H9 (cell line): ENCODE measurements at regions not wholly inside any gene's neighbourhood (a gene's known extent, or its start where the extent isn't known, plus 50 kb on each side); places are given as distances from the start of the nearest gene placed in this dataset.

Experiments used
- DNase-seq: peaks from one replicate; pipeline ENCODE4 v3.0.0-alpha.2; 2017
- H2AFZ ChIP-seq: one replicate; pipeline ENCODE4 v1.6.1; 2013; ENCODE audit warnings: mild to moderate bottlenecking, low read length, control low read depth, moderate library complexity
- H2AK5ac ChIP-seq: 2 replicates; pipeline ENCODE4 v1.6.1; 2013; ENCODE audit warnings: low read length, control low read depth, mixed read lengths; ENCODE audit not compliant: insufficient read length
- H2BK120ac ChIP-seq: one replicate; pipeline ENCODE4 v1.6.1; 2013; ENCODE audit warnings: low read depth, mild to moderate bottlenecking, low read length, control low read depth, inconsistent platforms; ENCODE audit not compliant: poor library complexity, severe bottlenecking
- H2BK12ac ChIP-seq: 2 replicates; pipeline ENCODE4 v1.6.1; 2013; ENCODE audit warnings: low read length, control low read depth, mixed read lengths, low read depth; ENCODE audit not compliant: insufficient read length
- H2BK15ac ChIP-seq: 2 replicates; pipeline ENCODE4 v1.6.1; 2013; ENCODE audit warnings: low read depth, low read length, control low read depth
- H2BK20ac ChIP-seq: one replicate; pipeline ENCODE4 v1.6.1; 2013; ENCODE audit warnings: low read depth, mild to moderate bottlenecking, low read length, control low read depth, inconsistent platforms; ENCODE audit not compliant: poor library complexity, severe bottlenecking
- H2BK5ac ChIP-seq: 2 replicates; pipeline ENCODE4 v1.6.1; 2013; ENCODE audit warnings: low read length, control low read depth, mixed read lengths; ENCODE audit not compliant: insufficient read length
- H3K14ac ChIP-seq: 2 replicates; pipeline ENCODE4 v1.6.1; 2013; ENCODE audit warnings: low read length, control low read depth; ENCODE audit not compliant: insufficient read depth
- H3K18ac ChIP-seq: 2 replicates; pipeline ENCODE4 v1.6.1; 2013; ENCODE audit warnings: low read depth, mild to moderate bottlenecking, mixed read lengths, low read length, control low read depth; ENCODE audit not compliant: insufficient read length
- H3K23ac ChIP-seq: 2 replicates; pipeline ENCODE4 v1.6.1; 2013; ENCODE audit warnings: low read length, control low read depth, mixed read lengths, low read depth; ENCODE audit not compliant: insufficient read length
- H3K23me2 ChIP-seq: 2 replicates; pipeline ENCODE4 v1.6.1; 2013; ENCODE audit warnings: low read depth, mild to moderate bottlenecking, mixed read lengths, low read length, control low read depth; ENCODE audit not compliant: insufficient read length, poor library complexity, severe bottlenecking
- H3K27ac ChIP-seq: 2 replicates; pipeline ENCODE4 v1.5.1; 2013; ENCODE audit warnings: low read length, control low read depth, mixed read lengths, low read depth; ENCODE audit not compliant: insufficient read length
- H3K27me3 ChIP-seq: 2 replicates; pipeline ENCODE4 v1.6.1; 2013; ENCODE audit warnings: low read length, control low read depth, inconsistent platforms; ENCODE audit not compliant: insufficient read depth
- H3K4ac ChIP-seq: 2 replicates; pipeline ENCODE4 v1.6.1; 2013; ENCODE audit warnings: low read depth, mild to moderate bottlenecking, control low read depth, inconsistent platforms, low read length, moderate library complexity
- H3K4me1 ChIP-seq: 2 replicates; pipeline ENCODE4 v1.6.1; 2013; ENCODE audit warnings: low read length, control low read depth, inconsistent platforms; ENCODE audit not compliant: insufficient read depth
- H3K4me2 ChIP-seq: 2 replicates; pipeline ENCODE4 v1.6.1; 2013; ENCODE audit warnings: low read length, control low read depth, mixed read lengths; ENCODE audit not compliant: insufficient read length, insufficient read depth
- H3K56ac ChIP-seq: 2 replicates; pipeline ENCODE4 v1.6.1; 2013; ENCODE audit warnings: low read depth, mild to moderate bottlenecking, mixed read lengths, low read length, control low read depth; ENCODE audit not compliant: insufficient read length
- H3K79me1 ChIP-seq: 2 replicates; pipeline ENCODE4 v1.6.1; 2013; ENCODE audit warnings: low read depth, mild to moderate bottlenecking, moderate library complexity, low read length, control low read depth, inconsistent platforms; ENCODE audit not compliant: insufficient read depth, poor library complexity, severe bottlenecking
- H3K79me2 ChIP-seq: 2 replicates; pipeline ENCODE4 v1.6.1; 2013; ENCODE audit warnings: low read length, control low read depth, inconsistent platforms; ENCODE audit not compliant: insufficient read depth
- H3K9ac ChIP-seq: 2 replicates; pipeline ENCODE4 v1.6.1; 2013; ENCODE audit warnings: low read length, control low read depth, mixed read lengths; ENCODE audit not compliant: insufficient read length; ENCODE audit errors: extremely low read depth
- H3K9me3 ChIP-seq: one replicate; pipeline ENCODE4 v1.6.1; 2013; ENCODE audit warnings: low read depth, low read length, inconsistent platforms; ENCODE audit not compliant: control insufficient read depth
- H3T11ph ChIP-seq: one replicate; pipeline ENCODE4 v1.6.1; 2013; ENCODE audit warnings: mild to moderate bottlenecking, low read length, control low read depth, inconsistent platforms
- H4K20me1 ChIP-seq: one replicate; pipeline ENCODE4 v1.6.1; 2013; ENCODE audit not compliant: control insufficient read depth, insufficient read length, insufficient read depth
- H4K5ac ChIP-seq: 2 replicates; pipeline ENCODE4 v1.6.1; 2013; ENCODE audit warnings: low read depth, mild to moderate bottlenecking, mixed read lengths, low read length, control low read depth; ENCODE audit not compliant: insufficient read length
- H4K8ac ChIP-seq: replicated peaks from 2 replicates; pipeline ENCODE4 v1.6.1; 2013; ENCODE audit warnings: low read length, control low read depth, mixed read lengths, low read depth; ENCODE audit not compliant: insufficient read length
- H4K91ac ChIP-seq: 2 replicates; pipeline ENCODE4 v1.6.1; 2013; ENCODE audit warnings: low read depth, mild to moderate bottlenecking, moderate library complexity, mixed read lengths, low read length, control low read depth; ENCODE audit not compliant: insufficient read length
- H3K27ac Mint-ChIP-seq, 3 experiments: 2 replicates in 2 of 3; 3 replicates in 1 of 3; pipeline ENCODE4 v1.8.0; 2020 to 2021; ENCODE audit warnings: mixed read lengths in 3 of 3, mild to moderate bottlenecking in 1 of 3, moderate library complexity in 1 of 3
- H3K27me3 Mint-ChIP-seq: 2 replicates; pipeline ENCODE4 v1.8.0; 2021; ENCODE audit warnings: low read depth, mild to moderate bottlenecking, moderate library complexity, mixed read lengths
- H3K36me3 Mint-ChIP-seq, 3 experiments: 2 replicates in 2 of 3; 3 replicates in 1 of 3; pipeline ENCODE4 v1.8.0; 2020 to 2021; ENCODE audit warnings: low read depth in 3 of 3, mixed read lengths in 3 of 3; ENCODE audit not compliant: insufficient read depth in 1 of 3
- H3K4me1 Mint-ChIP-seq, 2 experiments: 2 replicates each; pipeline ENCODE4 v1.8.0; 2020; ENCODE audit warnings: mixed read lengths in 2 of 2
- H3K4me3 Mint-ChIP-seq, 2 experiments: 2 replicates in 1 of 2; 3 replicates in 1 of 2; pipeline ENCODE4 v1.8.0; 2020 to 2021; ENCODE audit warnings: mild to moderate bottlenecking in 2 of 2, mixed read lengths in 2 of 2, moderate library complexity in 1 of 2
- H3K9me3 Mint-ChIP-seq, 2 experiments: 2 replicates in 1 of 2; 3 replicates in 1 of 2; pipeline ENCODE4 v1.8.0; 2020; ENCODE audit warnings: mild to moderate bottlenecking in 2 of 2, mixed read lengths in 2 of 2, moderate library complexity in 1 of 2
- CTCF ChIP-seq: fragments of 200-600 bp; sonication (generic); conservative IDR thresholded peaks from 3 replicates; pipeline ENCODE4 v1.8.0; 2021; ENCODE audit warnings: antibody characterized with exemption, mild to moderate bottlenecking
- WGBS: extraction: QIAGEN DNeasy Blood & Tissue Kit; methylation state at CpG from one replicate; pipeline ENCODE4 v1.1.7; 2013; ENCODE audit warnings: missing lambda C conversion rate, low lambda C conversion rate, mixed read lengths; ENCODE audit not compliant: insufficient read length; ENCODE audit errors: extremely low coverage; 5-methylcytosine and 5-hydroxymethylcytosine counted together

- no peaks in the 10 kb centered on the region for H4K20me1 ChIP-seq
- H3K4me1 Mint-ChIP-seq: no peaks in the 10 kb centered on the region
- no peaks in the 10 kb centered on the region for H3K36me3 Mint-ChIP-seq
- no peak overlapping the region for H2BK12ac ChIP-seq
- no peak overlapping the region for H2AFZ ChIP-seq
- H3K4me2 ChIP-seq: no peak overlapping the region
- no CpG with 5 or more reads among the region's 1 CpG for WGBS
- TF ChIP-seq CTCF: no peak
- no peak for DNase-seq
- no peak overlapping the region for H2BK15ac ChIP-seq
- H3K23me2 ChIP-seq: no peaks in the 10 kb centered on the region
- H3K27me3 ChIP-seq: no peaks in the 10 kb centered on the region
- H3K79me1 ChIP-seq: no peaks in the 10 kb centered on the region
- no peak overlapping the region for H3K56ac ChIP-seq
- H2BK20ac ChIP-seq: no peak overlapping the region
- H4K5ac ChIP-seq: no peak overlapping the region
- H2AK5ac ChIP-seq: no peak overlapping the region
- no peak overlapping the region for H2BK5ac ChIP-seq
- H3K9me3 ChIP-seq: no peaks in the 10 kb centered on the region
- H2BK120ac ChIP-seq: no peak overlapping the region
- no peak overlapping the region for H3K27ac ChIP-seq
- H3K14ac ChIP-seq: no peak overlapping the region
- H3K27me3 Mint-ChIP-seq: peaks cover 23% of the 10 kb centered on the region
- H3K79me2 ChIP-seq: no peaks in the 10 kb centered on the region
- H4K8ac ChIP-seq: no peak overlapping the region
- H3K18ac ChIP-seq: no peak overlapping the region
- H3K23ac ChIP-seq: no peak overlapping the region
- H4K91ac ChIP-seq: no peak overlapping the region
- H3K27ac Mint-ChIP-seq: no peak overlapping the region
- H3K4me1 ChIP-seq: peaks cover 3% of the 10 kb centered on the region; the same call in 1 of the 2 replicates
- H3K4ac ChIP-seq: no peak overlapping the region
- H3K9ac ChIP-seq: no peak overlapping the region
- H3T11ph ChIP-seq: no peak overlapping the region
- no peaks in the 10 kb centered on the region for H3K9me3 Mint-ChIP-seq
- H3K4me3 Mint-ChIP-seq: no peak overlapping the region
These were observed 142.6 kb upstream of the COL1A2 start for GRCh38 chr7:94252124-94252523.
